ENCODE measurements at regions not wholly inside any gene's neighbourhood (a gene's known extent, or its start where the extent isn't known, plus 50 kb on each side); places are given as distances from the start of the nearest gene placed in this dataset.

DNA sequence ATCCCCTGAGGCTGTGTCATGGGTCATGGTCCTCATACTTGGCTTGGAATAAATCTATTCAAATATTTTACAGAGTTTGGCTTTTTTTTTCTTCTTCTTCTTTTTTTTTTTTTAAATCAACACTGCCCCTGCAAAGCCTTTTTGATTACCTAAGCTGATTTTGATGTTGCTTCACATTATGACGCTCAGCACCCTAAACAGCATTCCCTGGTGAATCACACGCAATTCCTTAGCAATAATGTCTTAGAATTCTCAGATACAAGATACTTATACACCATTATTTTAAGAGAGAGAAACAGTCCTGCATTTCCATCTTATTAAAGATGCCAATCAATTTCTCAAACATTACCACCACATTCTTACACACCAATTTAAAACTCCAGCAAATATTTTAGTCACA lies 323.7 kb upstream of the IGFBP3 start:
- no peak for DNase-seq (ENCODE audit: extremely low spot score, unreplicated experiment)
- Mint-ChIP-seq H3K27ac (ENCODE audit: unreplicated experiment) (peak overlapping the region; percentile 15), H3K9me3 (ENCODE audit: unreplicated experiment) (peaks cover 16% of the 10 kb centered on the region)

DNA sequence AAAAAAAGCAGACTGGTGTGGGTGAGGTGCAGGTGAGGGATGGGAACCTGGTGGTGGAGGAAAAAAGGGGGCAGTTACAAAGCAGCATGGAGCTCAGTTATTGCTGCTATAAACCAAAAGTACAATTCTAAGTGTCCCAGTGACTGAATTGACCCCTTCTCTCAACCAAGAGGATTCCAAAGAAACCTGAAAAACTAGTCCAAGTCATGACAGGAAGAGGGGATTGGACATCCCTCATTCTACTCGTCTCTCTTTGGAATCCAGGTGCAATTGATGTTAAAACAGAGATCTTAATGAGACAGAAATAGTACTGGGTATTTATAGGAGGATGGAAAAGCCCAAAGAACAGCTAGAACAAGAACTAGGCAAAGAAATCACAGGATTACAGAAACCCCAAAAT lies 322.3 kb upstream of the IGFBP3 start:
- TF ChIP-seq CTCF (IDR thresholded peaks at IDR 0.05), result no peak
- Mint-ChIP-seq H3K4me3 (ENCODE audit: unreplicated experiment) (no peak overlapping the region), H3K9me3 (ENCODE audit: unreplicated experiment) (peaks cover 16% of the 10 kb centered on the region), H3K36me3 (ENCODE audit: unreplicated experiment) (peaks cover 4% of the 10 kb centered on the region), H3K27me3 (ENCODE audit: unreplicated experiment) (no peaks in the 10 kb centered on the region), H3K27ac (ENCODE audit: unreplicated experiment) (no peak overlapping the region), H3K4me1 (ENCODE audit: unreplicated experiment) (peaks cover 27% of the 10 kb centered on the region)
- DNase-seq (ENCODE audit: extremely low spot score, unreplicated experiment), result no peak

More for the DNA sequence above, 323.7 kb upstream of the IGFBP3 start:
- Mint-ChIP-seq H3K36me3 (ENCODE audit: unreplicated experiment) (peaks cover 4% of the 10 kb centered on the region), H3K4me1 (ENCODE audit: unreplicated experiment) (peaks cover 33% of the 10 kb centered on the region), H3K4me3 (ENCODE audit: unreplicated experiment) (no peak overlapping the region), H3K27me3 (ENCODE audit: unreplicated experiment) (no peaks in the 10 kb centered on the region)
- no peak for TF ChIP-seq CTCF (IDR thresholded peaks at IDR 0.05)

DNA sequence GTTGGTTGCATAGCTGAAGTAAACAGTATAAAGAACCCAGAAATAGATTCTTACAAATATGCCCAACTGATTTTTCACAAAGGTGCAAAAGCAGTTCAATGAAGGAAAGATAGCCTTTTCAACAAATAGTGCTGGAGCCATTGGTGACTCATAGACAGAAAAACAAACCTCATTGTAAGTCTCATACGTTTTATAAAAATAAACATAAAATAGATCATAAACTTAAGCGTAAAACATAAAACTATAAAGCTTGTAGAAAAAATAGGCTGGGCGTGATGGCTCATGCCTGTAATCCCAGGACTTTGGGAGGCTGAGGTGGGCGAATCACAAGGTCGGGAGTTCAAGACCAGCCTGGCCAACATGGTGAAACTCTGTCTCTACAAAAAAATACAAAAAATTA lies 318.8 kb upstream of the IGFBP3 start:
- Mint-ChIP-seq H3K4me3 (ENCODE audit: unreplicated experiment) (no peak overlapping the region), H3K36me3 (ENCODE audit: unreplicated experiment) (peaks cover 4% of the 10 kb centered on the region), H3K4me1 (ENCODE audit: unreplicated experiment) (peaks cover 19% of the 10 kb centered on the region), H3K27ac (ENCODE audit: unreplicated experiment) (no peak overlapping the region), H3K27me3 (ENCODE audit: unreplicated experiment) (no peaks in the 10 kb centered on the region), H3K9me3 (ENCODE audit: unreplicated experiment) (peaks cover 16% of the 10 kb centered on the region)
- TF ChIP-seq CTCF (IDR thresholded peaks at IDR 0.05), result no peak
- no peak for DNase-seq (ENCODE audit: extremely low spot score, unreplicated experiment)

- Mint-ChIP-seq H3K4me3 (ENCODE audit: unreplicated experiment) (no peak overlapping the region), H3K27ac (ENCODE audit: unreplicated experiment) (no peak overlapping the region), H3K27me3 (ENCODE audit: unreplicated experiment) (no peaks in the 10 kb centered on the region), H3K36me3 (ENCODE audit: unreplicated experiment) (peaks cover 1% of the 10 kb centered on the region), H3K9me3 (ENCODE audit: unreplicated experiment) (peaks cover 5% of the 10 kb centered on the region), H3K4me1 (ENCODE audit: unreplicated experiment) (peaks cover 13% of the 10 kb centered on the region)
- DNase-seq (ENCODE audit: extremely low spot score, unreplicated experiment), result no peak
- no peak for TF ChIP-seq CTCF (IDR thresholded peaks at IDR 0.05)
These were observed 316.4 kb upstream of the IGFBP3 start for GRCh38 chr7:46237466-46237865.

DNA sequence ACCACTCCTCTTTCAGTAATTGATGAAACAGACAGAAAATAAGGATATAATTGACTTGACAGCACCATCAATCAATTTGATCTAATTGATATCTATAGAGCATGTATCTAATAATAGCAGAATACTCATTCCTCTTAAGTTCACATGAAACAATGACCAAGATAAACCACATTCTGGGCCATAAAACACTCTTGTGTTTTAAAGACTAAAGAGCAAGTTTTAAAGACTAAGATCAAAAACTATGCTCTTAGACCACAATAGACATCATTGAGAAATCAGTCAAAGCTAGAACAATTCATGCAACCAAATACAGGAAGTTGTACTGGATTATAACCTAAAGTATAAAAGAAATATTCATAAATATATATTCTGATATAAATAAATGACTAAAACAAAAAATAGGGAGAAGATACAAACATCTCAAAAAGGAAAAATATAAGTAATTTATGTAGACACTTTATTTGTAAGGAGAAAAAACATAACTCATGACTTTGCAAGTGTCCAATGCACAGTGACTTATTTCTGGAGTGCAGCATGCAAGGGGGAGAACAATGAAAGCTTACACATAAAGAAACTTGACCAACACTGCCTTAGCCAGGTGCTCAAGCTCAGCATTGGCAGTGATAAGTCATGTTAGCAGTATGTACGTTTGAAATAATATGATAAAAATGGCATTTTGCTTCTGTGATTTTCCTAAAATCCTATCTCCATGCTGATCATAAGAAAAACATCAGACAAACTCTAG lies 312.7 kb upstream of the IGFBP3 start:
- Mint-ChIP-seq H3K27ac (ENCODE audit: unreplicated experiment) (no peak overlapping the region), H3K27me3 (ENCODE audit: unreplicated experiment) (no peaks in the 10 kb centered on the region), H3K9me3 (ENCODE audit: unreplicated experiment) (no peaks in the 10 kb centered on the region), H3K4me3 (ENCODE audit: unreplicated experiment) (no peak overlapping the region), H3K36me3 (ENCODE audit: unreplicated experiment) (no peaks in the 10 kb centered on the region), H3K4me1 (ENCODE audit: unreplicated experiment) (peaks cover 41% of the 10 kb centered on the region)
- TF ChIP-seq CTCF (IDR thresholded peaks at IDR 0.05), result no peak
- DNase-seq (ENCODE audit: extremely low spot score, unreplicated experiment), result no peak
